IMR-90 (cell line): ENCODE measurements at regions not wholly inside any gene's neighbourhood (a gene's known extent, or its start where the extent isn't known, plus 50 kb on each side); places are given as distances from the start of the nearest gene placed in this dataset.

Experiments used
- ATAC-seq: fragments of 200-7000 bp; cut with Tn5 transposase; 2 replicates; pipeline ENCODE4 v1.9.1; 2020; ENCODE audit warnings: low read depth, mild to moderate bottlenecking, moderate library complexity
- BruUV-seq: library from RNA; stranded (reverse); fragments of 400-500 nt; replicated peaks from 2 replicates; lab custom pipeline; 2021; lab: Mats Ljungman, UMichigan
- CTCF ChIA-PET: fragments of 300-600 bp; formaldehyde crosslinking; extraction: SDS; loops from one replicate; lab custom pipeline; 2021; ENCODE audit warnings: antibody characterized with exemption; lab: Yijun Ruan, JAX
- POLR2A ChIA-PET: fragments of 300-600 bp; sonication (Branson Sonifier 250); formaldehyde crosslinking; loops from one replicate; lab custom pipeline; 2022; ENCODE audit warnings: antibody characterized with exemption; ENCODE audit not compliant: unreplicated experiment; lab: Charles Lee
- DNase-seq: peaks from one replicate; pipeline ENCODE4 v3.0.0; 2013
- H2AFZ ChIP-seq: replicated peaks from 2 replicates; pipeline ENCODE3; 2013; ENCODE audit warnings: low read length, mild to moderate bottlenecking; ENCODE audit not compliant: poor library complexity
- H2AK5ac ChIP-seq: 2 replicates; pipeline ENCODE4 v1.6.1; 2013; ENCODE audit warnings: low read depth, low read length, inconsistent platforms
- H2AK9ac ChIP-seq: replicated peaks from 2 replicates; pipeline ENCODE3; 2013; ENCODE audit warnings: mild to moderate bottlenecking, low read depth, low read length, moderate library complexity; ENCODE audit not compliant: poor library complexity
- H2BK120ac ChIP-seq: 2 replicates; pipeline ENCODE4 v1.6.1; 2013; ENCODE audit warnings: low read depth, low read length, inconsistent platforms
- H2BK15ac ChIP-seq: 3 replicates; pipeline ENCODE4 v1.6.1; 2013; ENCODE audit warnings: low read depth, low read length, inconsistent platforms
- H2BK20ac ChIP-seq: 2 replicates; pipeline ENCODE4 v1.6.1; 2013; ENCODE audit warnings: low read depth, mild to moderate bottlenecking, inconsistent platforms, low read length, moderate library complexity
- H2BK5ac ChIP-seq: 2 replicates; pipeline ENCODE4 v1.6.1; 2013; ENCODE audit warnings: mild to moderate bottlenecking, low read depth, low read length, inconsistent platforms; ENCODE audit not compliant: poor library complexity, severe bottlenecking
- H3K14ac ChIP-seq: replicated peaks from 2 replicates; pipeline ENCODE4 v1.6.1; 2013; ENCODE audit warnings: low read depth, low read length, inconsistent platforms
- H3K18ac ChIP-seq: 2 replicates; pipeline ENCODE4 v1.6.1; 2013; ENCODE audit warnings: low read depth, low read length, control low read depth
- H3K23ac ChIP-seq: 2 replicates; pipeline ENCODE4 v1.6.1; 2013; ENCODE audit warnings: low read depth, low read length, inconsistent platforms
- H3K27ac ChIP-seq: 2 replicates; pipeline ENCODE4 v1.5.1; 2013; ENCODE audit warnings: mild to moderate bottlenecking, control low read depth, low read length; ENCODE audit not compliant: insufficient read depth
- H3K27me3 ChIP-seq: 2 replicates; pipeline ENCODE4 v1.6.1; 2013; ENCODE audit warnings: low read length; ENCODE audit not compliant: control insufficient read depth, insufficient read depth
- H3K36me3 ChIP-seq: 2 replicates; pipeline ENCODE4 v1.6.1; 2013; ENCODE audit warnings: low read length, mixed read lengths; ENCODE audit not compliant: control insufficient read depth, insufficient read depth
- H3K4ac ChIP-seq: 2 replicates; pipeline ENCODE4 v1.6.1; 2013; ENCODE audit warnings: low read depth, low read length, inconsistent platforms
- H3K4me1 ChIP-seq: 2 replicates; pipeline ENCODE4 v1.6.1; 2013; ENCODE audit warnings: low read length, mixed read lengths; ENCODE audit not compliant: control insufficient read depth, insufficient read depth
- H3K4me2 ChIP-seq: 2 replicates; pipeline ENCODE4 v1.6.1; 2013; ENCODE audit warnings: low read depth, mild to moderate bottlenecking, control low read depth, low read length, moderate library complexity
- H3K4me3 ChIP-seq: 2 replicates; pipeline ENCODE4 v1.5.1; 2013; ENCODE audit warnings: low read depth, mild to moderate bottlenecking, control low read depth, low read length, moderate library complexity; ENCODE audit not compliant: insufficient read depth
- H3K56ac ChIP-seq: 2 replicates; pipeline ENCODE4 v1.6.1; 2013; ENCODE audit warnings: low read length, inconsistent platforms; ENCODE audit not compliant: insufficient read depth; ENCODE audit errors: extremely low read depth
- H3K79me1 ChIP-seq, 2 experiments: 2 replicates each; pipeline ENCODE4 v1.6.1; 2013; ENCODE audit warnings: low read length in 2 of 2, inconsistent platforms in 1 of 2, low read depth in 1 of 2
- H3K9ac ChIP-seq: 2 replicates; pipeline ENCODE4 v1.6.1; 2013; ENCODE audit warnings: low read depth, low read length, control low read depth
- H3K9me1 ChIP-seq: 2 replicates; pipeline ENCODE4 v1.6.1; 2013; ENCODE audit warnings: low read length, inconsistent platforms; ENCODE audit not compliant: insufficient read depth
- H3K9me3 ChIP-seq: 2 replicates; pipeline ENCODE4 v1.6.1; 2013; ENCODE audit warnings: low read length; ENCODE audit not compliant: control insufficient read depth, insufficient read depth
- H4K20me1 ChIP-seq: 2 replicates; pipeline ENCODE4 v1.6.1; 2013; ENCODE audit warnings: low read length, inconsistent platforms; ENCODE audit not compliant: insufficient read depth
- H4K5ac ChIP-seq: 2 replicates; pipeline ENCODE4 v1.6.1; 2013; ENCODE audit warnings: mild to moderate bottlenecking, low read depth, low read length, control low read depth
- H4K8ac ChIP-seq, 2 experiments: 2 replicates each; pipeline ENCODE4 v1.6.1; 2013; ENCODE audit warnings: low read depth in 2 of 2, low read length in 2 of 2, control low read depth in 1 of 2, inconsistent platforms in 1 of 2
- H4K91ac ChIP-seq: 2 replicates; pipeline ENCODE4 v1.6.1; 2013; ENCODE audit warnings: low read depth, low read length, inconsistent platforms; ENCODE audit not compliant: insufficient read depth
- BHLHE40 ChIP-seq: fragments of 150-350 bp; IDR thresholded peaks from 2 replicates; pipeline ENCODE4 v1.6.1; 2016; ENCODE audit warnings: mild to moderate bottlenecking, low read depth, low read length
- CEBPB ChIP-seq: IDR thresholded peaks from 2 replicates; pipeline ENCODE4 v1.6.1; 2012; ENCODE audit warnings: low read depth, low read length, improper control_type of control experiment
- CHD1 ChIP-seq: IDR thresholded peaks from 2 replicates; pipeline ENCODE4 v1.6.1; 2012; ENCODE audit warnings: low read depth, low read length, improper control_type of control experiment
- FOS ChIP-seq: fragments of 150-350 bp; IDR thresholded peaks from 2 replicates; pipeline ENCODE4 v1.6.1; 2016; ENCODE audit warnings: low read depth, low read length
- MAFK ChIP-seq: IDR thresholded peaks from 2 replicates; pipeline ENCODE4 v1.6.1; 2012; ENCODE audit warnings: low read depth, low read length, improper control_type of control experiment
- MXI1 ChIP-seq: IDR thresholded peaks from 2 replicates; pipeline ENCODE4 v1.6.1; 2012; ENCODE audit warnings: low read depth, mild to moderate bottlenecking, low read length, moderate library complexity, borderline replicate concordance
- NFE2L2 ChIP-seq: fragments of 150-350 bp; IDR thresholded peaks from 2 replicates; pipeline ENCODE4 v1.6.1; 2016; ENCODE audit warnings: low read depth, mild to moderate bottlenecking, low read length
- POLR2A ChIP-seq: IDR thresholded peaks from 2 replicates; pipeline ENCODE4 v1.6.1; 2012; ENCODE audit warnings: mild to moderate bottlenecking, low read depth, low read length
- RAD21 ChIP-seq: IDR thresholded peaks from 2 replicates; pipeline ENCODE4 v1.6.1; 2012; ENCODE audit warnings: low read length, improper control_type of control experiment
- RCOR1 ChIP-seq: IDR thresholded peaks from 2 replicates; pipeline ENCODE4 v1.6.1; 2012; ENCODE audit warnings: mild to moderate bottlenecking, low read length, improper control_type of control experiment; ENCODE audit not compliant: insufficient replicate concordance
- RFX5 ChIP-seq: IDR thresholded peaks from 2 replicates; pipeline ENCODE4 v1.8.0; 2012; ENCODE audit warnings: low read depth, mild to moderate bottlenecking, low read length, moderate library complexity
- SMC3 ChIP-seq: fragments of 150-350 bp; IDR thresholded peaks from 2 replicates; pipeline ENCODE4 v1.6.1; 2016; ENCODE audit warnings: low read depth, mild to moderate bottlenecking, antibody characterized with exemption, low read length, moderate library complexity
- whole genome bisulfite sequencing, 2 experiments: methylation state at CpG; one replicate each; pipeline versions ENCODE4 v1.1.5 to v1.1.7; 2013; ENCODE audit warnings: missing lambda C conversion rate in 2 of 2; ENCODE audit not compliant: insufficient read length in 1 of 2; ENCODE audit errors: extremely low coverage in 2 of 2; 5-methylcytosine and 5-hydroxymethylcytosine counted together
- dilution Hi-C: fragments of 300-500 bp; cut with HindIII; formaldehyde crosslinking; loops from one replicate; pipeline ENCODE4 v1.14.3; 2018; ENCODE audit warnings: low sequenced_read_pairs; ENCODE audit not compliant: unreplicated experiment
- in situ Hi-C: fragments of 300-500 bp; cut with MboI; formaldehyde crosslinking; loops from 3 replicates; pipeline ENCODE4 v1.14.3; 2019; ENCODE audit warnings: low sequenced_read_pairs, inconsistent platforms, mixed read lengths
- intact Hi-C: fragments of 100-400 bp; cut with micrococcal nuclease; formaldehyde crosslinking; loops from 2 replicates; pipeline ENCODE4 v1.10.0; 2022
- TF ChIP-seq, protein P1 (sequence below): fragments of 150-350 bp; IDR thresholded peaks from 2 replicates; pipeline ENCODE4 v1.6.1; 2016; ENCODE audit warnings: low read depth, mild to moderate bottlenecking, low read length, moderate library complexity, borderline replicate concordance
- TF ChIP-seq, protein P2 (sequence below): fragments of 150-350 bp; IDR thresholded peaks from 2 replicates; pipeline ENCODE4 v1.6.1; 2017; ENCODE audit warnings: mild to moderate bottlenecking, antibody characterized with exemption, low read length, low read depth
- TF ChIP-seq, protein P3 (sequence below): conservative IDR thresholded peaks from 2 replicates; pipeline ENCODE4 v1.5.1; 2012; ENCODE audit warnings: mild to moderate bottlenecking, low read depth, low read length, improper control_type of control experiment

DNA sequence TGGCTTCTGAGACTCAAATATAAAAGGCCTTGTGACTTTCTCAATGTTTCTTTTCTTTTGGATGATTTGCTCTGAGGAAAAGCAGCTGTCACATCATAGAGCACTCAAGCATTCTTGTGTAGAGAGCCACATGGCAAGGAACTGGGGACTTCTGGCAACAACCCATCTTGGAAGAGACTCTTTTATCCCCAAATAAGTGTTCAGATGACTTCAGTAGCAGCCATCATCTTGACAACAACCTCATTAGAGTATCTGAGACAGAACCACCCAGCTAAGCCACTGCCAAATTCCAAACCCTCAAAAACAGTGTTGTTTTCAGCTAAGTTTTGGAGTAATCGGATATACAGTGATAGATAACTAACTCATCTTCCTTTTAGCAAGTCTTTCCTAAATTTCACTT lies 1431.7 kb upstream of the IGFBP7 start:
- no peaks in the 10 kb centered on the region for H3K36me3 ChIP-seq
- H3K23ac ChIP-seq, result no peak overlapping the region
- no peak overlapping the region for H2AK9ac ChIP-seq
- no peak overlapping the region for H4K5ac ChIP-seq
- no peak overlapping the region for H4K91ac ChIP-seq
- no peaks in the 10 kb centered on the region for H3K9me1 ChIP-seq
- dilution Hi-C loops, result no loop called here
- no TSS peak for BruUV-seq
- H2BK120ac ChIP-seq, result no peak overlapping the region
- H3K9me3 ChIP-seq, result no peaks in the 10 kb centered on the region; the same call in 1 of the 2 replicates
- no peak overlapping the region for H3K27ac ChIP-seq
- H3K4me2 ChIP-seq, result no peak overlapping the region
- H3K9ac ChIP-seq, result no peak overlapping the region
- no peaks in the 10 kb centered on the region for H3K27me3 ChIP-seq
- no peak overlapping the region for H4K8ac ChIP-seq
- DNase-seq (no peak), ATAC-seq (no peak)
- H3K14ac ChIP-seq, result no peak overlapping the region
- H3K4me3 ChIP-seq, result no peak overlapping the region
- H3K4ac ChIP-seq, result no peak overlapping the region
- no peak overlapping the region for H2BK15ac ChIP-seq
- WGBS, 2 experiments, result no CpG with 5 or more reads among the region's 1 CpG
- ChIA-PET POLR2A (no interaction called here), CTCF (no interaction called here)
- TF ChIP-seq BHLHE40 (no peak), POLR2A (no peak), NFE2L2 (no peak), RCOR1 (no peak), MXI1 (no peak), RFX5 (no peak), CHD1 (no peak), MAFK (no peak), SMC3 (no peak), CEBPB (no peak), FOS (no peak), RAD21 (no peak)
- TF ChIP-seq, protein P1, sequence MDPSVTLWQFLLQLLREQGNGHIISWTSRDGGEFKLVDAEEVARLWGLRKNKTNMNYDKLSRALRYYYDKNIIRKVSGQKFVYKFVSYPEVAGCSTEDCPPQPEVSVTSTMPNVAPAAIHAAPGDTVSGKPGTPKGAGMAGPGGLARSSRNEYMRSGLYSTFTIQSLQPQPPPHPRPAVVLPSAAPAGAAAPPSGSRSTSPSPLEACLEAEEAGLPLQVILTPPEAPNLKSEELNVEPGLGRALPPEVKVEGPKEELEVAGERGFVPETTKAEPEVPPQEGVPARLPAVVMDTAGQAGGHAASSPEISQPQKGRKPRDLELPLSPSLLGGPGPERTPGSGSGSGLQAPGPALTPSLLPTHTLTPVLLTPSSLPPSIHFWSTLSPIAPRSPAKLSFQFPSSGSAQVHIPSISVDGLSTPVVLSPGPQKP, result no peak
- TF ChIP-seq, protein P2, sequence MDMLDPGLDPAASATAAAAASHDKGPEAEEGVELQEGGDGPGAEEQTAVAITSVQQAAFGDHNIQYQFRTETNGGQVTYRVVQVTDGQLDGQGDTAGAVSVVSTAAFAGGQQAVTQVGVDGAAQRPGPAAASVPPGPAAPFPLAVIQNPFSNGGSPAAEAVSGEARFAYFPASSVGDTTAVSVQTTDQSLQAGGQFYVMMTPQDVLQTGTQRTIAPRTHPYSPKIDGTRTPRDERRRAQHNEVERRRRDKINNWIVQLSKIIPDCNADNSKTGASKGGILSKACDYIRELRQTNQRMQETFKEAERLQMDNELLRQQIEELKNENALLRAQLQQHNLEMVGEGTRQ, result no peak
- TF ChIP-seq, protein P3, sequence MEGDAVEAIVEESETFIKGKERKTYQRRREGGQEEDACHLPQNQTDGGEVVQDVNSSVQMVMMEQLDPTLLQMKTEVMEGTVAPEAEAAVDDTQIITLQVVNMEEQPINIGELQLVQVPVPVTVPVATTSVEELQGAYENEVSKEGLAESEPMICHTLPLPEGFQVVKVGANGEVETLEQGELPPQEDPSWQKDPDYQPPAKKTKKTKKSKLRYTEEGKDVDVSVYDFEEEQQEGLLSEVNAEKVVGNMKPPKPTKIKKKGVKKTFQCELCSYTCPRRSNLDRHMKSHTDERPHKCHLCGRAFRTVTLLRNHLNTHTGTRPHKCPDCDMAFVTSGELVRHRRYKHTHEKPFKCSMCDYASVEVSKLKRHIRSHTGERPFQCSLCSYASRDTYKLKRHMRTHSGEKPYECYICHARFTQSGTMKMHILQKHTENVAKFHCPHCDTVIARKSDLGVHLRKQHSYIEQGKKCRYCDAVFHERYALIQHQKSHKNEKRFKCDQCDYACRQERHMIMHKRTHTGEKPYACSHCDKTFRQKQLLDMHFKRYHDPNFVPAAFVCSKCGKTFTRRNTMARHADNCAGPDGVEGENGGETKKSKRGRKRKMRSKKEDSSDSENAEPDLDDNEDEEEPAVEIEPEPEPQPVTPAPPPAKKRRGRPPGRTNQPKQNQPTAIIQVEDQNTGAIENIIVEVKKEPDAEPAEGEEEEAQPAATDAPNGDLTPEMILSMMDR, result no peak
- intact Hi-C loops, result no loop called here
- no peak overlapping the region for H3K56ac ChIP-seq
- H3K18ac ChIP-seq, result no peak overlapping the region
- in situ Hi-C loops, result no loop called here
- H2BK20ac ChIP-seq, result no peak overlapping the region
- H2AK5ac ChIP-seq, result no peak overlapping the region
- no peaks in the 10 kb centered on the region for H3K79me1 ChIP-seq
- no peak overlapping the region for H2BK5ac ChIP-seq
- H4K20me1 ChIP-seq, result no peaks in the 10 kb centered on the region
- no peaks in the 10 kb centered on the region for H3K4me1 ChIP-seq
- H2AFZ ChIP-seq, result no peak overlapping the region
